ENCODE measurements at regions not wholly inside any gene's neighbourhood (a gene's known extent, or its start where the extent isn't known, plus 50 kb on each side); places are given as distances from the start of the nearest gene placed in this dataset.
A peak's percentile ranks its signal among the peaks of the same experiment; 100 is the strongest.
"Not testable (repeated sequence)": the region's sequence is repeated elsewhere in the genome, so short reads cannot be mapped to it uniquely, and the experiment has no call there.

DNA sequence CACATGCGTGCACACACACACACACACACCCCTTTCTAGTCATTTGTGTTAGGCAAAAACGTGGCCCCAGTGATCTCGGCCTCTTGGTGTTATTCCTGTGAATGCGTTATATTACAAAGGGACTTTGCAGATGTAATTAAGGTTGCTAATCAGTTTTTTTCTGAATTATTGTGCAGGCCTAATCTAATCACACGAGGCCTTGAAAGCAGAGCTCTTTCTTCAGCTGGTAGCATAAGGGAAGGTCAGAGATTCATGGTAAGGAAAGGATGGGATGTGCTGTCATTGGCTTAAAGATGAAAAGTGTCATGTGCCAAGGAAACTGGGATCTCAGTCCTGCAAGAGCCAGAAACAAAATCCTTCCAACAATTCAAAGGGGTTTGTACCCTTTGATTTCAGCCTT is 113.4 kb upstream of the ELAC2 start:
- ATAC-seq: no peak

DNA sequence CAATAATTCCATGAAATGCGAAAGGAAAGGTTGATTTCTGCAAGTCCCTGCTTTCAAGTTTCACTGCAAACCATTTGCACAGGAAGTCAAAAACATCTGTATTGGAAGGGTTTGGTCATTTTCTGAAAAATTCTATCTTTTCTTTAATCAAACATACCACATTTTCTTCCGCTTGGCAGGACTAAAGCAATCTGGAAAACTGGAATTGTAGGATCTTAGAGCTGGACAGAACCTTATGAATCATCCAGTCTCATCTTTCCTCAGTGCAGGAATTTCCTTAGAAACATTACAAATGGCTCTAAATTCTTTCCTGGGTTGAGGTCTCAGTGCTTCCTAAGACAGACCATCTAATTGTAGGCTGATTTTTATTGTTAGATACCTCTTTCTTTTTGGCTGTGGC is 111.5 kb upstream of the ELAC2 start:
- ATAC-seq: no peak

- ATAC-seq: no peak
Observed at GRCh38 chr17:13128676-13129075, 110.8 kb upstream of the ELAC2 start.

GRCh38 chr17:13127921-13128602 is 110.2 kb upstream of the ELAC2 start:
- ATAC-seq: no peak

- no peak for ATAC-seq
Observed at GRCh38 chr17:13120864-13121263, 103.0 kb upstream of the ELAC2 start.

- ATAC-seq: no peak
Observed at GRCh38 chr17:13118311-13118710, 100.5 kb upstream of the ELAC2 start.

DNA sequence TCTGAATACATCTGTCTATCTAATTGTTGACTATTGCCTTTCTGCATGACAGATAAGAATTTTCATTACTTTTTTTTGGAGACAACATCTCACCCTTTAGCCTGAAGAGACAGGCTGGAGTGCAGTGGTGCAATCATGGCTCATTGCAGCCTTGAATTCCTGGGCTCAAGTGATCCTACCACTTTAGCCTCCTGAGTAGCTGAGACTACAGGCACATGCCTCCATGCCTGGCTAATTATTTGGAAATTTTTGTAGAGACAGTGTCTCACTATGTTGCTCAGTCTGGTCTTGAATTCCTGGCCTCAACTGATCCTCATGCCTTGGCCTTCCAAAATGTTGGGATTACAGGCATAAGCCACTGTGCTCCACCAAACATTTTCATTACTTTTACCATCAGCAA is 99.8 kb upstream of the ELAC2 start:
- no peak for ATAC-seq

- peak; percentile 31 for ATAC-seq
Observed at GRCh38 chr17:13114601-13115031, 96.8 kb upstream of the ELAC2 start.

DNA sequence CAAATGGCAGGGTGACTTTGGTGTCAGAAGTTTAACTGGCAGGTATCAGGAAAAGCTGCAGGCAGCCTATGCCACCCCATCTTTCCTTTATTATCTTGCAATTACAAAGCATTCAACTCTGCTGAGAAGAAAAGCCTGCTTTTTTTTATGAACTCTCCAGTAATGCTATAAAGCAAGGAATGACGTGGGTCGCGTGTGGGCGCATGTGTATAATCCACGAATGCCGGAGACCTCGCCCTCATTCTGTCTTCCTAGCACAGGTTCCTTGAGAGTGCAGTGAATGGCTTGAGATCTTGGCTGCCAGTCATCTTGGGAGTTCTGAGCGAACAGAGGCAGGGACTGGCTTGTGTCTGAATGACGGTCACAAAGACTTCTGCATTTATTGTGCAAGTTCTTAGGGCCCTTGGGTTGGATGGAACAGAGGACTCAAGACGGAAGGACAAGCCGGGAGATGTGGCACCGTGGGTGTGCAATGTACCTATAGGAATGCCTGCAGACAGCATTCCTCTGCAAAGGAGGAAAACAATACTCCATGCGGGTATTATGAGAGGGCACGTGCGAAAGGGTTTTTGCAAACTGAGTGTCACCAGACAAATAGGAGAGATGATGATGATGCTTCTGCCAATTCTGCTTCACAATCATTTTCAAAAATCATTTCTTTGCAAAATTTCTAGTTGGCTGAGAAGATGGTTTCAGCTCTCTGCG is 96.1 kb upstream of the ELAC2 start:
- ATAC-seq: no peak

GRCh38 chr17:13107676-13108235 is 89.9 kb upstream of the ELAC2 start:
- no peak for ATAC-seq

DNA sequence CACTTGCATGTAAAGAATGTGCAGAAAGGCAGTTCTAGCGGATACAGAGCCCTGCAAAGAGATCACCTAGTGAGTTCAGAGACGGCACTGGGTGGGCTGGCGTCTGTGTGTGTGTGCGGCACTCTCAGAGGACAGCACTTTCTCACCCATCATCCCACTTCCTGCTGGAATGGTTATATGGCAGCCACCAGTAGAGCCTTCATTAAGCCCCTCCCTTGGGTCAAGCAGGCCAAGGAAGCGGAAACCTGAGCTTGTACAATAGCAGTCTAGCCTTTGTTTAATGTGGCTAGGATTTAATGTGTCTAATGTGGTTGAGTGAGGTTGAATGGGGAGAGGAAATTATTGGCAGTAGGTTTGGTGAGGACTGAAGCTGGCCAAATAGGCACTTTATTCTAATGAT is 88.3 kb upstream of the ELAC2 start:
- no peak for ATAC-seq

GRCh38 chr17:13104576-13104975 is 86.7 kb upstream of the ELAC2 start:
- no peak for ATAC-seq

- ATAC-seq: no peak
Observed at GRCh38 chr17:13102477-13102876, 84.7 kb upstream of the ELAC2 start.

- no peak for ATAC-seq
Observed at GRCh38 chr17:13099926-13100325, 82.1 kb upstream of the ELAC2 start.

GRCh38 chr17:13099089-13099735 is 81.4 kb upstream of the ELAC2 start:
- no peak for ATAC-seq

DNA sequence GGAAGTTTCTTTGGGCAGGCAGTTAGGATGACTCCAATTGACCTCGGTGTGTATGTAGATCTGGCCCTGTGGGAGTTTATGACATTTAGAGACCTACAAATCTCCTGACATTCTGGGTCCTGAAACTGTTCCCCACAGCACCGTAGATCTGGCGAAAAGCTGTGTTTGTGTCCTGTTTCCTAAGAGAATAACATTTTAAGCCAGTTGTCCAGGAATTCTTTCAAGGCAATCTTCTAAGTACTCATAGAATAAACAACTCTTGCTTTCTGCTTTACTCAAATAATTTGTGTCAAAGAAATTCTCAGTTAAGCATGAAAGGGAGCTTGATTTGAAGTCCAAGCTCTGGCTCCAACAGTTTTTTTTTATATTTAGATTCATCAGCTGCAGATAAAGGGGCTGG is 78.5 kb upstream of the ELAC2 start:
- no peak for ATAC-seq

DNA sequence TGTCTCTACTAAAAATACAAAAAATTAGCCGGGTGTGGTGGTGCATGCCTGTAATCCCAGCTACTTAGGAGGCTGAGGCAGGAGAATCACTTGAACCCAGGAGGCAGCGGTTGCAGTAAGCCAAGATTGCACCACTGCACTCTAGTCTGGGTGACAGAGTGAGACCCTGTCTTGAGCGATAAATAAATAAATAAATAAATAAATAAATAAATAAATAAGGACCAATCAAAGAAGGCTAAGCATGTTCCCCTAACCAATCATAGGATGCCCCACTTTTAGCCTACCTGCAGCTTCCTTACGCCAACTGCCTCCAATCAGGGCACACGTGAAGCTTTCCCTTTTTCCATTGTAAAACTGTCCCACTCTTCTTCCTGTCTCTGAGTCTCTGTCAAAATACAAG is 74.2 kb upstream of the ELAC2 start:
- not testable (repeated sequence) for ATAC-seq

- ATAC-seq: no peak
Observed at GRCh38 chr17:13088666-13089065, 70.8 kb upstream of the ELAC2 start.

DNA sequence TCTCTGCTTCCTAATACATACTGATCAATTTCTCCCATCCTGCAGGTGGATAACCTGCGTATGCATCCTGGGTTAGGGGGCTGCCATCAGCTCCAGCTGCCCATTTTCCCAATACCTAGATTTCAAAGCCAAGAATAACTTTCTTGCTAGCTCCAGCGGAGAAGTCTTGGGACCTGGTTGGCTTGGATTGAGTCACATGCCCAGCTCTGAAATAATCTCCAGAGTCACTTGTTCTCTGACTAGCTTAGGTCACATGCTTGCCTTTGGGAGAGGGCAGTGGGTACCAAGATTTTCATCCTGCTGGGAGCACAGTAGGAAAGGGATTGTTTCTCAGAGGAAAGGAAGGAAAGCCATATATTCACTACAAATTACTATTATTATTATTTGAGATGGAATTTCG is 70.0 kb upstream of the ELAC2 start:
- ATAC-seq: no peak

DNA sequence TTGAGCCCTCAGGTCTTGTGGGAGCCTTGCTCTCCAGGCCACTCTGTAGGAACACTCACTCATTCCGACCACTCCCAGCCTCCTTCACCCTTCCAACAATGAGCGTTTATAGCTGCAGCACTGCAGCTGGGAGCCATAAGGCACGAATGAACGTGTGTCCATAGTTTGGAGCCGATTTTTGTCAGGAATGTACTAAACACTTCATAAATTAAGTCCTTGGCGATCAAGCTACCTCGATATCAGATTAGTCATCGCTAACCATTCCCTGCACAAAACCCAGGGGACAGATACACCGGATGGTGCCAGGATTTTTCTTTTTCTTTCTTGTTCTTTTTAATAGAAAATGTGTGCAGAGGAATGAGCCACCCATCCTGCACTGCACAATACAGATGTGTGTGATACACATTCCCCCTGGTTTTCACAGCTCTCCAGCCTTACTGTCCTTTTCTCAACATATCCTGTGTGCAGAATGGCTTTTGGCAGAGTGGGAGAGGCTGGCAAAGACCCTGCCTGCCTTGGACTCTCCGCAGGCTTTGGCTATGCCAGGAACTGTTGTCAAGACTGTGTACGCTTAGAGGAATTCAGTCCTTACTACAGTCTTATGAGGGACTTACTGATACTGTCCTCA is 68.4 kb upstream of the ELAC2 start:
- no peak for ATAC-seq

- ATAC-seq: no peak
Observed at GRCh38 chr17:13085578-13085977, 67.8 kb upstream of the ELAC2 start.

GRCh38 chr17:13084420-13084819 is 66.6 kb upstream of the ELAC2 start:
- no peak for ATAC-seq

All from esophagus mucosa (tissue), 1 donor.